Hematopoietic multipotent progenitor cell treated with erythropoietin and hydrocortisone succinate and interleukin-3 and kit ligand, for 17 days (in vitro differentiated cells): ENCODE measurements at regions not wholly inside any gene's neighbourhood (a gene's known extent, or its start where the extent isn't known, plus 50 kb on each side); places are given as distances from the start of the nearest gene placed in this dataset.

Experiments used
- DNase-seq: peaks from one replicate; pipeline ENCODE4 v3.0.0-alpha.2; 2015; ENCODE audit warnings: low spot score

DNA sequence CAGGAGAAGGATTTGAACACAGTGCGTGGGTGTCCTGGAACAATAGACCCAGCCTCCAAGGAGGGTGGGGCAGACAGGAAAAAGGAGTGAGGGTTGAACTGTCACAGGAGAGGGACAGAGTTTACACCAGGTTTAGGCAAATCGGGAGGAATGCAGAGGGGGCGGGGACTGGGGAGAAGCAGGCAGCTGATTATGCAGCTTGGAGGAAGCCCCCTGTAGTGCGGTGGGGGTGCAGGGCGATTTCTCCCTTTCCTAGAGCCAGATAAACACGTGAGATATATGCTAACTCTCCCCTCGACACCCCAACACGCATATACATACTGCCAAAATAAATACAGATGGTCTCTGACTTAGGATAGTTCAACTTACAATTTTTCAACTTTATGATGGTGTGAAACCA, 108.6 kb upstream of the PRR20G start:
- no peak for DNase-seq

GRCh38 chr3:127395663-127396355, 108.0 kb upstream of the PRR20G start:
- DNase-seq = no peak

DNA sequence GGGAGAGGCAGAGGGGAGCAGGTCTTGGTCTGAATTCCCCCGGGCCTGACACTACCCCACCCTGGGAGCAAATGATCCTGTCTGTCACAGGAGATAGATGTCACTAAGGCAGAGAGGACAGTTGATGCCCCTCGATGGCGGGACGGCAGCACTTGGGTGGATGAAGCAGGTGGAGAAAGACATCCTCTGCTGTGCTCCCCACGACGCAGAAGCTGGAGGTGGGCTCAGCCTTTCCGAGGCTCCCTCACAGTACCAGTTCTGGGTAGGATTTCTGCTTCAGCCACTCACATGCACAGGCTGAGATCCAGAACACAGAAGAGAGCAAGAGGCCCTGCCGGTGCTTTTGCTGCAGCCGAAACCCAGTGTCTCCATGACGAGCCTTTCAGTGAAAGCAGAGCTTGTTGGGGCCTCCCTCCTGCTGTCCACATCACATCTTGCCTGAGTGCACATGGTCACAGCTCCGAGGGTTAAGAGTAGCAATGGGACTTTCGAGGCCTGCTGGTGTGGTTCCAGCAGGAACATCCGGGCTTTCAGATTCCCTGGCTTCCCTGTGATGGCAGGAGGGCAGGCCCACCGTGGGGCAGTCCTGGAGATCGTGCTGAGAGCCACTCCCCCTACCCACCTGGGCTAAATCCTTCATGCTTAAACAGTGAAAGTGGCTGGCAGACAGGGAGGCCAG, 107.3 kb upstream of the PRR20G start:
- no peak for DNase-seq

- no peak for DNase-seq
These were observed 106.2 kb upstream of the PRR20G start for GRCh38 chr3:127394031-127394430.

- no peak for DNase-seq
These were observed 105.4 kb upstream of the PRR20G start for GRCh38 chr3:127393131-127393820.

- DNase-seq = no peak
These were observed 104.3 kb upstream of the PRR20G start for GRCh38 chr3:127392156-127392490.

DNA sequence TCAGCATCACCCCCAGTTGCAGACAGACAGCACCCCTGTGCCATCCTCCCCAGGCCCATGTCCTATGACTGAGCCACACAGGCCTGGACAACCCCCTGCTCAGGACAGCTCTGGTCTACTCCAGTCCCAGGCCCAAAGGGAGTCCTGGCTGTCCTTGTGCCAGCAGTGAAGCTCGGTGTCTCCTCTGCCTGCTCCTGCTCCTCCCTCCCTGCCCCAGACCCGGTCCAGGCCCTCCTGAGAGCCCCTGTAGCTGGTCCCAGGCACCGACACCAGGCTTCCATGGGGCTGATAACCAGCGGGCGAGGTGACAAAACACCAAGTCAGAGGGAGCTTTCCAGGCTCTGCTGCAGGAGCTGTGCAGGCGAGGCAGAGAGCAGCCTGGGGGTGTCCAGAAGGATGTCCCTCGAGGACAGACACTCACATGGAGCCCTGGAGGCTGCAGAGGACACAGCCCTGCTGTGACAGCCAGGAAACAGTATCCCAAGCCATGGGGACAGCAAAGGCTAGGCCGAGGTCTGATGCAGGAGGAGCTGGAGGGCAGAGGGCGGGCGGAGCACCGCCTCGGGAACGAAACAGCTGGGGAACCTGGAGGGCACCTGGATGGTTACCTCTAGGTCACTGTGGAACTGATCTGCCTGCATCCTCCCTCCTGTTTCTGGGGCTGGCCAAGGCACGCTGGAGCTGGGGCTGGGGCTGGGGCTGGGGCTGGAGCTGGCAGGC, 103.8 kb upstream of the PRR20G start:
- no peak for DNase-seq

- DNase-seq = no peak
These were observed 102.6 kb upstream of the PRR20G start for GRCh38 chr3:127390365-127391025.

- no peak for DNase-seq
These were observed 102.1 kb upstream of the PRR20G start for GRCh38 chr3:127389913-127390312.

- no peak for DNase-seq
These were observed 101.6 kb upstream of the PRR20G start for GRCh38 chr3:127389420-127389819.

DNA sequence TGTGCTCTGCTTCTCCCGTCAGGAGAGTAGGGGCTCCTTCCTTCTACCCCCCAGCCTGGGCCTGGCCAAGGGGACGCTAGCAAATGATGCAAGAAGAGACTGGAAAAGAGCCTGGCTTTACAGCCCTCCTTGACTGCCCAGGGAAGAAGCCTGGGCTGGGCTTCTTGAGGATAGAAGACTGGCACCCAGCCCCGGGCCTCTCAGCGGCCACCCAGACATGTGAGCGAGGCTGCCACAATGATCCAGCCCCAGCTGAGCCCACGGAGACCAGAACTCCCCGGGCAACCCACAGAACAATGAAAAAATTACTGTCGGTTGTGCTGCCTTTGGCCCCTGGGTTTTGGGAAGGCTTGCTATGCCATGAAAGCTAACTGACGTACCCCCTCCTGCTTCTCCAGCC, 100.6 kb upstream of the PRR20G start:
- DNase-seq = no peak

DNA sequence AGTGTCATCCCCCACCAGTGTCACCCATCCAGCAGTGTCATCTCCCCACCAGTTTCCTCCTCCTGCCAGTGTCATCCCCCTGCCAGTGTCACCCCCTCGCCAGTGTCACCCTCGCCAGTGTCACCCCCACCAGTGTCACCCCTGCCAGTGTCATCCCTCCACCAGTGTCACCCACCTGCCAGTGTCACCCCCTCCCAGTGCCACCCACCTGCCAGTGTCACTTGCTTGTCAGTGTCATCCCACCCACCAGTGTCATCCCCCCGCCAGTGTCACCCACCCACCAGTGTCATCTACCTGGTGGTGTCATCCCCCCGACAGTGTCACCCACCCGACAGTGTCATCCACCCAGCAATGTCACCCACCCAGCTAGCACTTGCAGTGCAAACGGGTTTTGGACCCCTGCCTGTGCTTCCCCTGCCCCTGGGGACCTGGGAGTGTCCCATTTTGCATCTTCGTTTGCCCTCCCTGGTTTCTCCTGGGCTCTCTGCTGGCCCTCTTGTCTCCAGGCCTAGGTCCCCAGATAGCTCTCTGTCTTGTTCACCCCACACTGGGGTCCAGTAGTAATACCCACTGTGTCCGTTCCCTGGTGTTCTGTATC, 99.8 kb upstream of the PRR20G start:
- no peak for DNase-seq

GRCh38 chr3:127387119-127387518, 99.3 kb upstream of the PRR20G start:
- no peak for DNase-seq

- DNase-seq = no peak
These were observed 98.6 kb upstream of the PRR20G start for GRCh38 chr3:127386490-127386889.

DNA sequence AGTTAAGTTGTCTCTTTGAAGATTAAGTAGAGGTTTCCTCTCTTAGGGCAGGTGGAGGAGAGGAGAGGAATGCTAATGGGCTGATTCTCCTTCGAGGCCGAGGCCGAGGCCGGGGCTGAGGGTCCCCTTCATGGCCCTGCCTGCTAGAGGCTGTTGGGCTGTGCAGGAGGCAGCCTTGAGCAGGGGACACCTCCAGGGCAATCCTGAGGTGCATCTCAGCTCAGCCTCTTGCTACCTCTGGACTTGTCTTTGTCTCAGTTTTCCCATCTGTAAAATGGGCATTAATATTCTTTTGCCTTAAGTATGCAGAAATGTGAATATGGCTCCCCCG, 97.7 kb upstream of the PRR20G start:
- DNase-seq = no peak

- no peak for DNase-seq
These were observed 97.1 kb upstream of the PRR20G start for GRCh38 chr3:127384717-127385539.

DNA sequence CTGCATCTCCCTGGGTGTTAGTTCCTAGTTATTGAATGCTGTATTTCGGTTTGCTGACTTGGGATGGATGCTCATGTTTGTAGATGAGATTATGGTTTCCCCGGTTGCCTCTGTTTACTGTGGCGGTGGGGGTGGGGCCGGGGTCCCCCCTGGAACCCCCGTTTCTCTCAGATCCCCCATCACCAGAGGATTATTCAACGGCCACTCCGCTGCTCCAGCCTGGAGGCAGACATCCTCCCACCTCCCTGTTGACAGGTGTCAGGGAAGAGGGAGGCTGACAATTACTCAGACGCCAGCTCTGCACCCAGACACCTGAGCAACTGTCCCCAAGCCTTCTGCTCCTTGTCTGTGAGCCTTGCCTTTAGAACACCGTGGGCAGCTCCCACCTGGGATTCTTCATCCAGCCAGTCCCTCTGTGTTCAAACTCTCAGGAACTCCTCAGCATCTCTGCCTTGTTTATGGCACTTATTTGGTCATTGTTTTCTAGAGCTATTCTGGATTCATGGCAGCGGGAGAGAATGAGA, 95.9 kb upstream of the PRR20G start:
- DNase-seq = no peak

GRCh38 chr3:127377801-127378655, 90.2 kb upstream of the PRR20G start:
- no peak for DNase-seq

- DNase-seq = no peak
These were observed 87.5 kb upstream of the PRR20G start for GRCh38 chr3:127375151-127375930.
